ENCODE measurements at regions not wholly inside any gene's neighbourhood (a gene's known extent, or its start where the extent isn't known, plus 50 kb on each side); places are given as distances from the start of the nearest gene placed in this dataset.
"Not testable (repeated sequence)": the region's sequence is repeated elsewhere in the genome, so short reads cannot be mapped to it uniquely, and the experiment has no call there.

DNA sequence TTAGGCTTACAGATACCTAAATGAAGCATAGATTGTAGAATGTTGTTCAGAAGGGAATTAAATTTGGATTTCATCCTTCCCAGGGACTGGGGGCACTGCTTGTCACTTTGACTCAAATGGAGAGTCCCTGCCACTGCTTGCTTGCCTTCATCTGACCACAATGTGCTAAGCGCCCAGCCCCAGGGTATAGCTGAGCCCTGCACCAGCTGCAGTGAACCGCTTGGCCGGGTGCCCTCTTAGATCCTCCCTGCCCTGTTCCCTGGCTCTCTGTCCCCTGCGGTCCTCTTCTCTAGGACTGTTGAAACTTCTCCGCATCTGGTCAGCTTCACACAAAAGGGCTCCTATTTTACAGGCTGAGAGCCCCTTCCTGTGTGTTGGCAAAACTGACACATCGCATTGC, 170.9 kb downstream of the BCL2L11 start:
- DNase-seq, result not testable (repeated sequence)

DNA sequence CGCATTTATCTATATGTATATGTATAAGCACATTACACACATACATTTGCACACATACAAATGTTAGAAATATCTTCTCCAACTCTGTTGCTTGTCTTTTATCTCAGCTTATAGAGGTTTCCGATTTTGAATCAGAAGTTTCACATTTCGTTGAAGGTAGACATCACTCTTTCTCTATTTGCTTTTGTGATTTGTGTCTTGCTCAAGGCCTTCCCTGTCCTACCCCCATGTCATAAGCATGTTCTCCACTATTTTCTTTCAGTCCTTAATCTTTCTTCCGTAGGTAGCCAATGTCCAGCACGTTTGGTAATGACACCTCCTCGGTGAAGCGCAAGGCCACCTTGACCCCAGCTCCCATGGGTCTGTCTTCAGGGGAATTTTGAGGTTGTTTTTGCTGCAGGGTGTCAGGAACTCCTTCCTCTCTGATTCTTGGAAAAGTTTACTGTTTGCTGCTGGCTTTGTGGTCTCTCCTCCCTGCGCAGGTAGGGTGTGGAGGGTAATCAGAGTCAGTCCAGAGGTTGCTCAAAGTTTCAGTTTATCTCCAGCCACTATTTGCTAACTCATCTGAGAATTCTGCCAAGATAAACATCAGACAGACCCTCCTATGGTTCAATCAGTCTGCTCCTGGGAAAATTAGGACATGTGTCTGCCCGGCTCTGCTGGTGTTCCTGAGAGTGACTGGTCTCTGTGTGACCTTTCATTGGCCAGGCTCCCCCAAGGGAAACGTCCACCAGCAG, 171.7 kb downstream of the BCL2L11 start:
- DNase-seq, result not testable (repeated sequence)

DNA sequence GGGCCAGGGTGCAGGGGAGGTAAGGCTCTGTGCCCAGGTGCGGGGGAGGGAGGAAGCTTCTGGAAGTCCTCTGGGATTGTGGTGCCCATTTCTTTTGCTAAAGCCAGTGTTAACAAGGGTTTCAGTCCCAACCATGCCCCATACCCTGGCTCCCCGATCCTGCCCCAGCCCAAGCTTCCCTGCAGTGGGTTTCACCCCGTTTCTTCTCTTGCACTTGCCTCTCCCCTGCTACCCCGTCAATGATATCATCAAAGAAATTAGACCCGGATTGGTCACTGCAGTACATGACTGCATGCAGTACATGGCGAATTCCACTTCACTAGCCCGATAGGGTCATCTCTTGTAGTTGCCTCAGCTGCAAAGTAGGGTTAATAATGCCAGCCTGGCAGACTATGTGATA, 174.0 kb downstream of the BCL2L11 start:
- not testable (repeated sequence) for DNase-seq

DNA sequence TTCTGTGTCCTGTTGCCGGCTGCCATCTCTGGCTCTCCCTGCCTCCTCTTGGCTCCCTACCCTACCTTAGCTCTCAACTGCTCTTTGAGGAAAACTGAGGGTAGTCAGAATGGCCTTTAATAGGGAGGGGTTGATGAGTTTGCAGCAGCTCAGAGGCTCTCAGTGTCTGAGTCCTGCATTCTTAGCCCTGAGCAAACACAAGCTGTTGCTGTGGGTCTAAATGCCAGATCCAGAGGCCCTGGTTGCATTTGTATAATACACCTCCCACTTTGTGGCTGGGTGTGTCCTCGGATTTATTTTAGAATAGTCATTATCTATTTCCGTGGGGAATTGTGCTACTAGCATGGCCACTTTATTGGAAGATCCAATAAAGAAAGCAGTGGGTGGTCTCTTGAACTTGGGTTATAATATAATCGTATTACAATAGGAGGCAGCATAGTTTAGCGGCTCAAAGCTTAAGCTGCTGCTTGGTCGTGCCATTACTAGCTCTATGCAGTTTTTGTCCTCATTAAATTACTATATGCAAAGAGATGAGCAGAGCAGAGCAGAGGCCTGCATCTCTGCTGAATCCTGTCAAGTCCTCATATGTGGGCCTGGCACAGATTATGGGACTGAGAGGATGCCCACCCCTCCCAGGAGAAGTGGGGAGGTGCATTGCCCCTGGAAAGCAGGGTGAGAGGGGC, 175.5 kb downstream of the BCL2L11 start:
- DNase-seq, result not testable (repeated sequence)

DNA sequence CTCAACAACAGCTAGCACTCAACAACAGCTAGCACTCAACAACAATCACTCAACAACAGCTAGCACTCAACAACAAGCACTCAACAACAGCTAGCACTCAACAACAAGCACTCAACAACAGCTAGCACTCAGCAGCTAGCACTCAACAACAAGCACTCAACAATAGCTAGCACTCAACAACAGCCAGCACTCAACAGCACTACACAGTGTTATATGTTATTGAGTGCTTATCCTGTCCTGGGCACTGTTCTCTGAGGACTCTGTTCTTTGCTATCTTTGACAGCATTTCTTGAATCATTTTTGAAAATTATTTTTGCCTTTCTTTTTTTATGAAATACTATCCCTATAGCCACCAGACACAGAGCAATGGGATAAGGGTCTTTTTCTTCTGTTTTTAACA, 176.4 kb downstream of the BCL2L11 start:
- DNase-seq, result not testable (repeated sequence)

DNA sequence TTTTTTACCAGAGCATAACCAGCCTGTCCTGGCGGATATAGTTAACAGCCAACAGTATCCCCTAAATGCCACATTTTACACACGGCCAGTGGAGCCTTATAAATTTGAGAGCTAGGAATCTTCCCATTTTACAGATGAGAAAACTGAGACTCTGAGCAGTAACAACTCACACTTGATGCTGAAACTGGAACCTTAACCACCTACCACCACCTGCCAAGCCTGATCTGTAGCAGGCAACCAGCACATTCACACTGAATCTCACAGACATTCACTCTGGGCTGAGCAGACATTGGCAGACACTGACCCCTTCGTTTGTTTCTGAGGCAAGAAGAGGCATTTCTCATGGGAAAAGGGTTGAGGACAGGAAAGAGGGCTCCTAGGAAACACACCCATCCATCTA, 178.2 kb downstream of the BCL2L11 start:
- not testable (repeated sequence) for DNase-seq

DNA sequence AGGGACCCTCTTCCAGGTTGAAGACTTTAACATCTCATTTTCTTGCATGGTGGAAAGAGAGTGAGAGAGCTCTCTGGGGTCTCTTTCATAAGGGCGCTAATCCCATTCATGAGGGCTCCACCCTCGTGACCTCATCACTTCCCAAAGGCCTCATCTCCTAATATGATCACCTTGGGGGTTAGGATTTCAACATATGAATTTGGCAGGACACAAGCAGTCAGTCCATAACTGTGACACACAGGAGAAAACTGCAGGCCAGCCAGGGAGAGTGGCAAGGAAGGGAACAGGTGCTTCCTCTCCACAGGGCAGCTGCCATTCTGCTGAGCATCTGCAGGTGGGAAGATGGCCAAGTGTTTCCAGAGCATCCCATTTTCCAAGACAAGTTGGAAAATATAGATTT, 178.9 kb downstream of the BCL2L11 start:
- DNase-seq, result not testable (repeated sequence)

DNA sequence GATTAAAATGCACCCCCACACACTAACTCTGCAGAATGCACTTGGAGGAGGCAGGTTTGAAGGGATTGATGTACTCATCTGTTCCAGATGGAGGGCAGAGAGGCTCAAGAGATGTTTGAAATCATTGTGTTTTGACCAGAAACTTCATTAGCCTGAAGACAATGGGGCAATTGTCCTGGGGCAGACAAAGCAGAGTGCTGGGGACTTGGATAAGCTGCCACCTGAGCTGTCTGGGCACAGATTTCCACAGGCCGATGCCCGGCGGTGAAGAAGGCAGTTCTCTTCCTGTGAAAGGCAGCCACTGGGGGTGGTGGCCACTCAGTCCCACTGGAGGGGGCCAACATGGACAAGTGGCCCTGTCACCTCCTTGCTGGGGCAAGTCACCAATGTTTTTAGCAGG, 181.0 kb downstream of the BCL2L11 start:
- DNase-seq, result not testable (repeated sequence)

DNA sequence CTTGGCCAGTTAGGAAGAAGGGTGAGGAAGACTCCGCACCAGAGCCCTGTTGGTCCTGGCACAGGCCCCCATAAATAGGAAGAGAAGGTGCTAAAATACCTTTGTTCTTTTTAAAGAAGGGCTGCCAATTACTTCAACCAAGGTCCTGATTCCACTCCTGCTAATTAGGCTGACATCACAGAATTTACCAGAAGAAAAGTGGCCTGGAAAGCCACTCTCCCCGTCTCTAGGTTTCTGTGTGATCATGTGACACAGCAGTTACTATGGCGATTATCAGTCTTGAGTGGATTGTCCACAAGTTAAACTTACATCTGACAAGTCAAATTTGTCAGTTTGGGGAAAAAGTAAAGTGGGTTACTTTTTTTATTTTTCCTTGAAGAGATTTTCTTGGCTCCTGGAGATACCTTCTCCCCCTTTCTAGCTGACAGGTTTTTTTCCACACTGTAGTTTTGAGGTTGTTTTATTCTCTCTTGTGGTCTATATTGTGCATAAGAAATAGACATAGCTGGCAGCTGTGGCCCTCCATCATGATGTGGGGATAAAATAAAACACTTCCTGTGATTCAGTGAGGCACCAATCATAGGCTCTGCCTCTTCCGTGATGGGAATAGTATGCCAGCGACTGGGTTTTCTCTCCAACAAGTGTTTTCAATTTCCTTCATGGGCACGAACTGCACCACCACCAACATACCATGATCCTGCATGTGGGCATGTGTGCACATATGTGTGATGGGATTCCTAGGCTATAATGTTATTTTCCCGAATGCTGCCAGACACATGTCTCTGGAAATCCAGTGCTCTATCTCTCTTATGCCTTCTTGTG, 181.9 kb downstream of the BCL2L11 start:
- not testable (repeated sequence) for DNase-seq

DNA sequence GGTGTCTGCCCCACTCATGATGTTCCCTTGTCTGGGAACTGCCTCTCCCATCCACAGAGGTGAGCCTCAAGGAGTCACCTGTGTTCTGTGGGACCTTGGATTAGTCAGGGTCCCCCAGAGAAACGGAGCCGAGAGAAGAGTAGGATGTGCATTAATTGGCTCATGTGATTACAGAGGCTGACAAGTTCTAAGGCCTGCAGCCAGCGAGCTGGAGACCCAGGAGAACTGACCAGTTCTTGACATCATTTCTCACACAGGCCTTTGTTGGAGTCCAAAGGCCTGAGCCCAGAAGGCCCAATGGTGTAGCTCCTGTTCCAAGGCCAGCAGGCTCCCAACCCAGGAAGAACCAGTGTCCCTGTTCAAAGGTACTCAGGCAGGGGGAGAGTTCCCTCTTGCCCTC, 186.6 kb downstream of the BCL2L11 start:
- DNase-seq, result not testable (repeated sequence)

DNA sequence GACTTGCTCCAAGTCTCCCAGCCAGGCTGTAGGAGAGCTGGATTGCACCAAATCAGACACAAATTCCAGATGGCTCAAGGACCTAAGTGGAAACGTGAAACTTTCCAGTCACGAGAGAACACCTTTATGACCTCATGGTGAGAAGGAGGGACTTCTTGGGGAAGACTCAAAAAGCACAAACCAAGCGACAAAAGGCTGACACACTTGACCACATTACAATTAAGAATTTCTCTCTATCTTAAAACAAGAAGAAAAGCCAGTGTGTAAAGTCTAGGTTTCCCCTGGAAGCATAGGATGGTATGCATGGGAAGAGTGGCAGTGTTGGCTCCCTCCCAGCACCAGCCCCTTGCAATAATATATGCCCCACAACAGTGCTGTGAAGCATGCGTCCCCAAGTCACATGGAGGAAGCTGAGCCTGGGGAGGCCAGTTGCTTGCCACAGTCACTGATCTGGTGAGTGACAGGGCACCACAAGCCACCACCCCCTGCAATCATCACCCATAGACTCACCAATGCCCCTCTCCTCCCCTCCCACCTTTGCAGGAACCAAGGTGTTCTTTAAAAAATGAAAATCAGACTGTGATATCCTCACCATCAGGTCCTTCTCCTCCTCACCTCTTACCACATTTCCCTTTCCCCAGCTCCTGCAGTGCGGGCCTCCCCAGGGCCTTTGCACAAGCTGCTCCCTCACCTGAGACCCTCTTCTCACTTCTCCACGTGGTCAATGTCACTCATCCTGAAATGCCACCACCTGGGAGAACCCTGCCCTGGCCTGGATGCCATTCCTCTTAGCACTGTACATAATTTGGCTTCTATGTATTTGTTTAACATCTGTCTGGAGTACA, 188.7 kb downstream of the BCL2L11 start:
- not testable (repeated sequence) for DNase-seq

DNA sequence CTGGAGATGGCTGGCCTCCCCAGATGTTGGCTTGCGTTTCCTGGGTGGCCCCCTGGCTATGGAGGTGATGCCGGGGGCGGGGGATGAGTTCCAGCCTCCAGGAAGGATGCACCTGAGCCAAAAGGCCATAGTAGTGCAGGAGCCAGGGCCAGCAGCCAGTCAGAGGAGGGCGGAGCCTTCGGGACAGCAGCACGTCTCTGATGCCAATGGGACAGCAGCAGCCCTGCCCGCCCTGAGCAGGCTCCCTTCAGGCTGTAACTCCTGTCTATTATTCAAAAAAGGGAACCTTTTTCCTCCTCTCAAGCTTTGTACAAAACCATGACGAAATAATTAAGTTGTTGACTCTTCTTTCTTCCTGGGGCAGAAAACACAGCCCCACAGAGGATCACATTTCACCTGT, 189.7 kb downstream of the BCL2L11 start:
- DNase-seq, result not testable (repeated sequence)

DNA sequence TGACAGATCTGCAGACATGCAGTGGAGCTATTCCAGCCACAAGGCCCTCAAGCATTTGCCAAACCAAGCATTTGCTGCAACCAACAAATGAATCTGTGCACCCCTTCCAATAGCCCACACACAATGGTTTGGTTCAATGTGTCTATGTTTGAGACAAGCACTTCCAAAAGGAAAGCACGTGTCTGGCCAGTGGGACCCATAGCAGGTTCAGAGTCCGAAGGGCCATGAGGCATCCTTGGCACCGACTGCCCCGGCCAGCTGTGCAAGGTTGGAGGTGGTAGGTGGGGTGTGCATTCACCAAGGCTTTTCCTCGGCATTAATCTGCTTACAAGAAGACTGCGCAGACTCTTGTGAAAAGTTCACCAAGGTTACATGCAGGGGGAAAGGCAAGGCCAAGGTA, 190.9 kb downstream of the BCL2L11 start:
- DNase-seq, result not testable (repeated sequence)

DNA sequence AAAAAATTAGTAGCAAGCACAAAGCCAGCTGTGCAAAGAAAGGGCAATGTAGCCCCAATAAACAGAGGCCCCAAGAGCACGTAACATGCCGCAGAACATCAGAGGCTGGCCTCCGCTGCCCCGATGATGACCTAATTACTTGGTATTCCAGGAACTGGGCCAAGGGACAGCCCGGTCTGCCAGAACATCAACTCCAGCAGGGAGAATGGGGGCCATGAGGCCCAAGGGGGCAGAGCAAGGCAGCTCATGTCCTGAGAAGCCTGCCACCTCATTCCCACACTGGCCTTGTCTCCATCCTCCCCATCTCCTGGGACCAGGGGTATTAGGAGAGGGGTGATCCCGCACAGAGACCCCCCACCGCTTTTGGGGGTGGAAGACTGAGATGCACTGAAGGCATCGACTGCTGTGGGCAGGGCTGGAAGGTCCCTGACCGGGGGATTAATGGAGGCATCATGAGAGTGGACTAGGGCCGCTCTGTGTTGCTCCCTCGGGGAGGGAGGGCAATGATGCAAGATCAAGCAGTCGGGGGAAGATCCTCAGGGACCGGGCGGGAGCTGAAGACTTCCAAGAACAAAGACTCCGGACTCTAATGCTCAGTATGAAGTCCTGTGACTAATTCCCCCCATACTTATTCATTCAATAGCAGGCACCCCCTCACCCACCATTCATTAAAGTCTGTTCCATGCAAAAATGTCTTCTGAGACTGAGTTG, 192.3 kb downstream of the BCL2L11 start:
- DNase-seq, result not testable (repeated sequence)

DNA sequence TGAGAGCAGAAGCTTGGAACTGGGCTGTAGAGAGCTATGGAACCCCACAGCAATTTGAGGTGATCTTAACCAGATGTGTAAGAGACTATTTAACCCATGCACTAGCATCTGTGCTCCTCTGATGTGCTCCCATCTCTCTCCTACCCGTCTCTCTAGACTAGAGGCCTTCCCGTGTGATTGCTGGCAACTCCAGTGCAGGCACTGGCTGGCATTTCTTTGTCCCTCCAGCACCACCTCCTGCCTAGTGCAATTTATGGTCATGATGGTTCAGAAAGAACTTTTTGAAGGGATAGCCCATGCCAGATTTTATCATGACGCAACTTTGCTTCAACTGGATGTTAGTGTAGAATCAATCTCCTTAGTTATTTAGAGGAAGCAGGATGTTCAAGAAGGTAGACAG, 193.0 kb downstream of the BCL2L11 start:
- DNase-seq, result not testable (repeated sequence)

DNA sequence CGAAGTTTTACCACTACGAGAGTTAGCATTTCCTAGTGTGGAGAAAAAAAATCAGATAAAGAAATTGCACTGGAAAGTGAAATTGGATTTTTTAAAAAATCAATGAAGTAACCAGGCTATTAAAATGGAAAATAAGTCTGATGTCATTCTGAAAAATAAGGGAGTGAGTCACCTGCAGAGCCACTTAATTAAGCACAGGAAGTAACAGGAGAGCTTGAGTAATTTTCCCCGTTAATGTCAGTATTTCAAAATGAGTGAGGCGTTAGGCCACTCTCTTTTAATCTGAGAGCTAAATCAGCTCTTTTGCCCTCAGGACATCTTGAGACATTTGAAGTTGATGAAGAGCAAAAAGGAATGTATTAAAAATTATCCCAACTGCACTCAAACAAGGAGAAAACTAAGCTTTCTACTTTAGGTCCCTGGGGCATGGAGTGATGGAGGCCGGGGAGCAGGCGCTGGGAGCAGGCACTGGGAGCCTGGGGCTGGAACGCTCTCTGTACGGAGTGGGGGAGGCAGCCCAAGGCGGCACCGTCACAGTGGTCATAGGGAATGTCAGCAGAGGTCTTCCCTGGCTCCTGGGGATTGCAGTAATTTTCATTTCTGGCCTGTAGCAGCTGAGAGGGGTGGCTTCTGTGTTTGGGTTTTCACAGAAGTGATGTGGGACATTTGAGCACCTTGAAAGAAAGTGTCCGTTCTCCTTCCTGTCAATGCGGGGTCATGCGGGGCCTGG, 194.6 kb downstream of the BCL2L11 start:
- DNase-seq, result not testable (repeated sequence)

DNA sequence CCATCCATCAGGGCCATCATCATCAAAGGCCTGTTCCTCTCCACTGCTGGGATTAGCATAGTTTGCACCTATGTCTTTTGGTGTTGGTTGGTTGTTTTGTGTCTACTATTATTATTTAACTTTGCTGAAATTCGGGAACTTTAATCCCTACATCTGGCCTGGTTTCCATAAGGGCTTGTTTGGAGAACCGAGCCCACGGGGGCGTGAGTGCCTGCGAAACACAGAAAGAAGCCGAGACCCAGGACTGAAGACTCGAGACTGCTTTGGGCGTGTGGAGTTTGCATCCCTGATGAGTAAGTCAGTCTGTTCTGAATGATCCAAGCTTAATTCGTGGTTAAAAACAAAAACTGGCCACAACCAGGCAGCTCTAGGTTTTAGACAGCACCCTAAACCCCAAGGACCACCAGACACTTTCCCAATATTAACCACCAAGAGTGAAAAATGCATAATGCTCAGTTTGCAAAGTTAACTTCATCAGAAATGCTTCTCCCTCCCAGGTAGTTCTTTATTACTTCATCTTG, 195.6 kb downstream of the BCL2L11 start:
- not testable (repeated sequence) for DNase-seq

DNA sequence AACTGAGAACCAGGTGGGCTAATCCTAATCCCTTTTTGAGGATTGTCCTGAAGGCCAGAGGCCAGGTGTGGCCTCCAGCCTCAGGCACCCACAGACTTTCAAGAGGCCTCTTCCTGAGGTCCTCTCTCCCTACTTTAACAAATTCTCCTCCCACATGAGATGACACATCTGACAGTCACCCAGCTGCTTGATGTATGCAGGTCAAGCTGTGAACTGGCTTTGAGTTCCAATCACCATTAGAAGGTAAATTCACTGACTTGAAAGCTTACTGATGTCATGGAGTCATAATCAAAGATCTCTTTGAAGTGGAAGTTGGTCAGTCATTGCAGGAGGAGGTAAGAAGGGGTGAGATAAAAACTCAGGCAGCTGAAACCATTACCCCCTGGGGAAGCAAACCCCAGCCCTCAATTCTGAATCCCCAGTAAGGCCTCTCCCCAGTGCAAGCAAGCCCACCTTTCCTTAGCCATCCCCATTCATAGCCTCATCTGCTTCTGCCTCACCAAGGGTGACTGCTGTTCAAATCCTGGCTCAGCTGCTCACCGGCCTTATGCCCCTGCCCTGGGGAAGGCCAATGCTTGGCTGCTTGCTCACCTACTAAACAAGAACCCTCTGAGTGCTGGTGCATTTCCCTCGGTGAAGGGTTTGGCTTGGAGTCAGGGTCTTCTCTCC, 196.3 kb downstream of the BCL2L11 start:
- not testable (repeated sequence) for DNase-seq

DNA sequence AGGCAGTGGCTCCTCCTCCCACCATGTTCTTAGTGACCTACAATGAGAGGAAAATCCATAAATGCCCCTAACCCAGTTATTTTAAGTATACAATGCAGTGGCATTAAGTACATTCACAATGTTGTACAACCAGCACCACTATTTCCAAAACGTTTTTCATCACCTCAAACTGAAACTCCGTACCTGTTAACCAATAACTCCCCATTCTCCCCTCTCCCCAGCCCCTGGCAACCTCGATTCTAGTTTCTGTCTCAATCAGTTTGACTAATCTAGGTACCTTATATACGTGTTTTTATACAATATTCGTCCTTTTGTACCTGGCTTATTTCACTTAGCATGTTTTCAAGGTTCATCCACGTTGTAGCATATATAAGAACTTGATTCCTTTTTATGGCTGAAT, 198.8 kb downstream of the BCL2L11 start:
- DNase-seq, result not testable (repeated sequence)

DNA sequence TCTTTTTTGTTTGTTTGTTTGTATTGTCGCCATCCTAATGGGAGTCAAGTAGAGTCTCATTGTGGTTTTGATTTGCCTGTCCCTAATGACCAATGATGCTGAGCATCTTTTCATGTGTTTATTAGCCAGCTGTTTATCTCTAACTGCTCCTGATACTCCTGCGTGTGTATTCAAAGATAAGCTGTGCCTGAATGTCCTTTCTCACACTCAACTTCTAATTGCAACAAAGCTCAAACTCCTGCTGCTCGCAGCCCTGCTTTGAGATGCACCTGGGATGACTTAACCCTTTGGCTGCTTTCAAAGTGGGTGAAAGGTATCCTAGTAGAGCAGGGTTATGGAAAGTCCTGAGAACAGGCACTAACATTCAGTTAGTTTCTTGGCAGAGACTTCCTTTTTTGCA, 199.6 kb downstream of the BCL2L11 start:
- not testable (repeated sequence) for DNase-seq
